Liver (tissue), 3 donors: ENCODE measurements at regions not wholly inside any gene's neighbourhood (a gene's known extent, or its start where the extent isn't known, plus 50 kb on each side); places are given as distances from the start of the nearest gene placed in this dataset.

Experiments used
- EGR1 ChIP-seq, 2 donors: IDR thresholded peaks; 2 replicates each; pipeline ENCODE4 v1.6.1; 2016 to 2018; ENCODE audit warnings: antibody characterized with exemption in 2 of 2, low read depth in 2 of 2
- TF ChIP-seq, protein P1 (sequence below): fragments of 150-350 bp; IDR thresholded peaks from 2 replicates; pipeline ENCODE4 v1.5.1; 2017; ENCODE audit warnings: improper control_type of control experiment, low read depth, low read length; ENCODE audit not compliant: missing input control
- donor health status: healthy.
- donor health status: healthy.

DNA sequence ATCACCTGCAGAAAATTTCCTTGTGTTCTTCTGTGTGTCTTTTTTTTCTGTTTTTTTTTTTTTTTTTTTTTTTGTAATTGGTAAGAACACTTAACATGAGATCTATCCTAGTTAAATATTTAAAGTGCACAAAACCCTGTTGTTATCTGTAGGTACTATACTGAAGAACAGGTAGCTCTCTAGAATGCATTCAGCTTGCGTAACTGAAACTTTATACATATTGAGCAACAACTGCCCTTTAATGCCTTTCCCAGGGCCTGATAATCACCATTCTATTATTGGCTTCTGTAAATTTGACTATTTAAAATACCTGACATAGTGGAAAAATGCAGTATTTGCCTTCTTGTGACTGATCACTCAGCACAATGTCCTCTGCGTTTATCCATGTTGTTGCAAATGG lies 701.8 kb downstream of the SUCLG1 start:
- TF ChIP-seq, protein P1, sequence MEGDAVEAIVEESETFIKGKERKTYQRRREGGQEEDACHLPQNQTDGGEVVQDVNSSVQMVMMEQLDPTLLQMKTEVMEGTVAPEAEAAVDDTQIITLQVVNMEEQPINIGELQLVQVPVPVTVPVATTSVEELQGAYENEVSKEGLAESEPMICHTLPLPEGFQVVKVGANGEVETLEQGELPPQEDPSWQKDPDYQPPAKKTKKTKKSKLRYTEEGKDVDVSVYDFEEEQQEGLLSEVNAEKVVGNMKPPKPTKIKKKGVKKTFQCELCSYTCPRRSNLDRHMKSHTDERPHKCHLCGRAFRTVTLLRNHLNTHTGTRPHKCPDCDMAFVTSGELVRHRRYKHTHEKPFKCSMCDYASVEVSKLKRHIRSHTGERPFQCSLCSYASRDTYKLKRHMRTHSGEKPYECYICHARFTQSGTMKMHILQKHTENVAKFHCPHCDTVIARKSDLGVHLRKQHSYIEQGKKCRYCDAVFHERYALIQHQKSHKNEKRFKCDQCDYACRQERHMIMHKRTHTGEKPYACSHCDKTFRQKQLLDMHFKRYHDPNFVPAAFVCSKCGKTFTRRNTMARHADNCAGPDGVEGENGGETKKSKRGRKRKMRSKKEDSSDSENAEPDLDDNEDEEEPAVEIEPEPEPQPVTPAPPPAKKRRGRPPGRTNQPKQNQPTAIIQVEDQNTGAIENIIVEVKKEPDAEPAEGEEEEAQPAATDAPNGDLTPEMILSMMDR: no peak
- TF ChIP-seq EGR1 (IDR thresholded peaks at IDR 0.05; ENCODE audit: low read depth in 2 of 2): no peak
